T-helper 1 cell treated with Interleukin-12 subunit alpha and Interleukin-12 subunit beta and Interleukin-4 antibody, amounts not matched to agents 30 μg/mL and 1 μg/mL, for 36 hours (primary cell): ENCODE measurements at regions not wholly inside any gene's neighbourhood (a gene's known extent, or its start where the extent isn't known, plus 50 kb on each side); places are given as distances from the start of the nearest gene placed in this dataset.
"Not testable (repeated sequence)": the region's sequence is repeated elsewhere in the genome, so short reads cannot be mapped to it uniquely, and the experiment has no call there.

Experiments used
- H3K27ac Mint-ChIP-seq: one replicate; pipeline ENCODE4 v1.8.0; 2021; ENCODE audit warnings: mild to moderate bottlenecking, mixed read lengths
- H3K27me3 Mint-ChIP-seq: one replicate; pipeline ENCODE4 v1.8.0; 2021; ENCODE audit warnings: low read depth, mixed read lengths
- H3K36me3 Mint-ChIP-seq: one replicate; pipeline ENCODE4 v1.8.0; 2021; ENCODE audit warnings: low read depth, mixed read lengths
- H3K4me1 Mint-ChIP-seq: one replicate; pipeline ENCODE4 v1.8.0; 2021; ENCODE audit warnings: low read depth, mixed read lengths
- H3K4me3 Mint-ChIP-seq: one replicate; pipeline ENCODE4 v1.8.0; 2021; ENCODE audit warnings: mild to moderate bottlenecking, moderate library complexity, mixed read lengths
- H3K9me3 Mint-ChIP-seq: one replicate; pipeline ENCODE4 v1.8.0; 2021; ENCODE audit warnings: mixed read lengths

GRCh38 chr12:75854681-75855309 lies 176.8 kb downstream of the PHLDA1 start:
- no peaks in the 10 kb centered on the region for H3K9me3 Mint-ChIP-seq
- no peak overlapping the region for H3K27ac Mint-ChIP-seq
- H3K27me3 Mint-ChIP-seq: peaks cover 22% of the 10 kb centered on the region
- no peak overlapping the region for H3K4me3 Mint-ChIP-seq
- H3K4me1 Mint-ChIP-seq: no peaks in the 10 kb centered on the region
- H3K36me3 Mint-ChIP-seq: no peaks in the 10 kb centered on the region

DNA sequence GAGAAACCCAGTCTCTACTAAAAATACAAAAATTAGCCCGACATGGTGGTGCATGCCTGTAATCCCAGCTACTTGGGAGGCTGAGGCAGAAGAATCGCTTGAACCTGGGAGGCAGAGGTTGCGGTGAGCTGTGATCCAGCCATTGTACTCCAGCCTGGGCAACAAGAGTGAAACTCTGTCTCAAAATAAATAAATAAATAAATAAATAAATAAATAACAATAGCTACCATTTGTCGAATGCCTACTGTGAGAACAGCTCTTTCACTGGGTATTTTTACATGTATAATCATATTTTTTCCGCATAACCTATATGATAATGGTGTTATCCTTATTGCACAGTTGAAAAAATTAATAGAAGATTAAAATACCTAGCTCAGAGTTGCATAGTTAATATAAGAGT lies 177.4 kb downstream of the PHLDA1 start:
- not testable (repeated sequence) for H3K27ac Mint-ChIP-seq, H3K4me1 Mint-ChIP-seq, H3K9me3 Mint-ChIP-seq, H3K36me3 Mint-ChIP-seq, H3K4me3 Mint-ChIP-seq
- peaks cover 22% of the 10 kb centered on the region for H3K27me3 Mint-ChIP-seq

DNA sequence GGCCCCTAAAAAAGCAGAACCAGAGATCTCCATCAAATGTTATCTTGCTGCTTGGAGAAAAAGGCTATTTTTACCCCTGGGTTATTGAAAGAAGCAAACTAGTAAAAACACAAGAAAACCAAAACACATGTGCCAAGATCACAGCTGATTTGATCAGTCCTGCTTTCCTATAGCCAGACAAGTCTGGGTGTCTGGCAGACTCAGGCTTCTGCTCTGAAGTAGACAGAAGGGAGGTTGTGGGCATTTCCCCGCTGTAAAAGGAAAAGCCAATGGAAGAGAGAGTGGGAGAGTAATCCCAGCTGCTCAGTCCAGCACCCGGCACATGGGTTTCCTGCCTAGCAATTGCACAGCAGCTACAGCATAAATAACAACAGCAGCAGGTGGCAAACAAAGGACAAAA lies 177.9 kb downstream of the PHLDA1 start:
- no peaks in the 10 kb centered on the region for H3K36me3 Mint-ChIP-seq
- peaks cover 22% of the 10 kb centered on the region for H3K27me3 Mint-ChIP-seq
- H3K4me3 Mint-ChIP-seq: no peak overlapping the region
- no peaks in the 10 kb centered on the region for H3K9me3 Mint-ChIP-seq
- H3K27ac Mint-ChIP-seq: no peak overlapping the region
- no peaks in the 10 kb centered on the region for H3K4me1 Mint-ChIP-seq

DNA sequence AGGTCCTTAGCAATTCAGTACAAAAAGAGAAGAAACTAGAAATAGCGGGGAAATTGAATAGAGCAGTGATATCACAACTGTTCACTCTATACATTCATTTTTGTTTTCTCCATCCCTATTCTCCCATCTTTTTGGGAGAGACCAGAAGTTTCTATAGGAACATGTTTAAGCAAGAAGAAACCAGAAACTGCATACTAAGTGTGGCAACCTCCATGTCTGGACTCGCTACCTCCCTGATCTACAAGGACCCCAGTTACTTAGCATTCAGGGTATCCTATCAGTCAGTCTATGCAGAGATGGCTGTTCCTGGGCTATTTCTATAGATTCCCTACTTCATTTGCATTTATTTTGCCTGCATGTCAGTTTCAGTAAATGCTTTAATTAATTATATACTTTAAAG lies 178.6 kb downstream of the PHLDA1 start:
- Mint-ChIP-seq H3K4me3 (no peak overlapping the region), H3K4me1 (no peaks in the 10 kb centered on the region), H3K9me3 (no peaks in the 10 kb centered on the region), H3K27ac (no peak overlapping the region), H3K27me3 (peaks cover 22% of the 10 kb centered on the region), H3K36me3 (no peaks in the 10 kb centered on the region)

DNA sequence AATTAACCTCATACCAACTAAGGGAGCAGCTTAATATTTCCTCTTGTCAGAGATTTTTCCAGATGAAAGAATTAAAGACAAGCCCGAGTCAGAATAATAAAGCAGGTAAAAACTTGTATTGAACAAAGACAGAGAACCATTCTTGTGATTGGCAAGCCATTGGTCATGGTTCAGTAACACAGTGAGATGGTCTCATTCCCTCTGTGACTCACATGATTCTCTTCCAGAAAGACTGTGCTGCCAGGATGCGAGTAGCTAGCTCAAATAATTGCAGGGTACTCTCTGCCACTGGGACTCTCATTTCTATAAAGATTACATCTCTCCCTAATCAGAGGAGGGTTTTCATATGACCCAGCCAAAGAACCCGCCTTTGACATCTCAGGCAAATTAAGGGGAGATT lies 179.4 kb downstream of the PHLDA1 start:
- Mint-ChIP-seq H3K36me3 (no peaks in the 10 kb centered on the region), H3K27ac (no peak overlapping the region), H3K27me3 (peaks cover 22% of the 10 kb centered on the region), H3K4me1 (no peaks in the 10 kb centered on the region), H3K4me3 (no peak overlapping the region), H3K9me3 (no peaks in the 10 kb centered on the region)

GRCh38 chr12:75850721-75851462 lies 180.7 kb downstream of the PHLDA1 start:
- H3K36me3 Mint-ChIP-seq: no peaks in the 10 kb centered on the region
- H3K27me3 Mint-ChIP-seq: peaks cover 22% of the 10 kb centered on the region
- H3K9me3 Mint-ChIP-seq: peaks cover 4% of the 10 kb centered on the region
- H3K4me3 Mint-ChIP-seq: no peak overlapping the region
- no peak overlapping the region for H3K27ac Mint-ChIP-seq
- H3K4me1 Mint-ChIP-seq: no peaks in the 10 kb centered on the region

DNA sequence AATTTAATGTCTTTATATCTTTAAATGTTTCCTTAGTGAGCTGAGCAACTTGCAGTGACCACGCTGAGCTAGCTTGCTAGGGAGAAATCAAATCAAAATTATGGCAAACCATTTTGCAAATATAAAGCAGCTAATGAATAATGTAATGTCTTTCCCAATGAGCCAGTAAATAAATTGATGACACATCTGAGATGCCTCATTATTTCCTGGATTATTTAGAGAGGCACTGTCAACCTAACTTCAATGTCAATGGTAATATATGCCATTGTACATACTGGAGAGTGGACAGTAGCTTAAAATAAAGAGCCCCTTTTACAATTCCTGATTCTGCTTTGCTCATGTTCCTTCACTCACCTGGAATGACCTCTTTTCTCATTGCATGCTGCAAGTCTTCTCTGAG lies 182.6 kb downstream of the PHLDA1 start:
- H3K27me3 Mint-ChIP-seq: peaks cover 15% of the 10 kb centered on the region
- H3K9me3 Mint-ChIP-seq: peaks cover 4% of the 10 kb centered on the region
- no peaks in the 10 kb centered on the region for H3K4me1 Mint-ChIP-seq
- no peak overlapping the region for H3K27ac Mint-ChIP-seq
- H3K36me3 Mint-ChIP-seq: no peaks in the 10 kb centered on the region
- H3K4me3 Mint-ChIP-seq: no peak overlapping the region

DNA sequence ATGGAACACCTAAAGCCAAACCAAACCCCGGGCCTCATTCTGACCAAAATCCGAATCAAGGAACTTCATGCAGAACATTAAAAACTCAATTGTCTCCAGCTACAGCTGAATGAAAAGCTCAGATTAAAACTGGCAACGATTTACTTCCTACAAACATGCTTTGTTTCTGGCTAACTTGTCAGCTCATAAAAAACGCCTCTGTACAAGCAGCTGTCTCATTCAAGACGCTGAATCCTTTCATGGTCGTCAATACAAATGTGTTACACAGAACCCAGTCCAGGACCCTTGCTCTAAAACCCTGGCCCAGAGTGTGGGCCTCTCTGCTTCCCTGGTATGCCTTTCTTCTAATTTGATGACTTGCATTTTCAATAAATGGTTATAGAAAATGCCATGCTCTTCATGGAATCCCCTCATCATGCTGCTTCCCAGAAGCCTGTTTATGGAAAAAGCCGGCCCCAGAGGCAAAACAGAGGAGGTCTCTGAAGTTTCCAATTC lies 183.1 kb downstream of the PHLDA1 start:
- Mint-ChIP-seq H3K4me3 (no peak overlapping the region), H3K27me3 (peaks cover 20% of the 10 kb centered on the region), H3K27ac (no peak overlapping the region), H3K36me3 (no peaks in the 10 kb centered on the region), H3K4me1 (no peaks in the 10 kb centered on the region), H3K9me3 (peaks cover 4% of the 10 kb centered on the region)

DNA sequence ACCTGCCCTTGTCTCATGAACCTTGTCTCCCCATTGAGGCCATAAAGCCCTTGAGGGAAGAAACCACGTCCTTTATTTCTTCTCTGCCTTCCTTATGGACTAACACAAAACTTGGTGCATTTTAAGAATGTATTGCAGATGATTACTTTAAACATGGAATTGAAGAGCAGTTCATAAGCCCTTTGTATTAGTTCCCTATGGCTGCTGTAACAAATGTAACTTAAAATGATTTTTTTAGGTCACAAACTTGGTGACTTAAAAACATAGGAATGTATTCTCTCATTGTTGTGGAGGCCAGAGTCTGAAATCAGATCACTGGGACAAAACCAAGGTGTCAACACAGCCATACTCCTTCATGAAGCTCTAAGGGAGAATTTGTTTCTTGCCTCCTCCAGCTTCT lies 185.5 kb downstream of the PHLDA1 start:
- Mint-ChIP-seq H3K27me3 (peaks cover 19% of the 10 kb centered on the region), H3K36me3 (no peaks in the 10 kb centered on the region), H3K4me3 (no peak overlapping the region), H3K4me1 (no peaks in the 10 kb centered on the region), H3K9me3 (peaks cover 4% of the 10 kb centered on the region), H3K27ac (no peak overlapping the region)

GRCh38 chr12:75844985-75845384 lies 186.6 kb downstream of the PHLDA1 start:
- Mint-ChIP-seq H3K27me3 (peaks cover 23% of the 10 kb centered on the region), H3K36me3 (no peaks in the 10 kb centered on the region), H3K4me3 (no peak overlapping the region), H3K9me3 (peaks cover 4% of the 10 kb centered on the region), H3K4me1 (no peaks in the 10 kb centered on the region), H3K27ac (no peak overlapping the region)

DNA sequence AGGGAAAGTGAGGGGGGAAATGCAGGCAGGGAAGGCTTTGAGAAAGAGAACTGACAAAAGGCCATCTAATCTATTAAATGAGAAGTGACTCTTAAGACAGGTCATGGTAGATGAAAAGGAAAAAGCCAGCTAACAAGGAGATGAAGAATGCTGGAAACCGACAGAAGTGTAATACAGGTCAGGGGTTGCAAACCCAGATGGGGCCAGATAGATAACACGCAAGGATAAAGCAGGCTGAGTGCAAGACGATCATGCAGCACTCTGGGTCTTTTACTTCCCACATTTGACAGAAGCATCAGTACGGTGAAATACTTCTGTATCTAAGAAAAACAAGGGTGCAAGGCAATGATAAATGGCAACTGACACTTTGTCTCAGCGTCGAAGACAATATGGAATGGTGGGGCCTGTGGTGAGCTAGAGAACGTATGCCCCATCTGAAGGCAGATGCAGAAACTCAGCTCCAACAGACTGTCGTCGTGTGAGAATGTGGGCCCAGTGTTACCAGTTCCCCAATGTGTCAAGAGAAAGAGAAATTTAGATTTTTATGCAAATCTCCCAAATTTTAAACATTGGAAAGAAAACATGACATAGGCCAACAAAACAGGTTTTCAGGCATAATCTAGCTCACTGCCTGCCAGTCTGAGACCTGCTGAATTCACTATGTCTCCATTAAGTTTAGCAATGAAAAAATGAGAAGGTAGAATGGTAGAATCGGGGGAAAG lies 187.4 kb downstream of the PHLDA1 start:
- Mint-ChIP-seq H3K27ac (no peak overlapping the region), H3K4me1 (no peaks in the 10 kb centered on the region), H3K4me3 (no peak overlapping the region), H3K27me3 (peaks cover 23% of the 10 kb centered on the region), H3K9me3 (peaks cover 4% of the 10 kb centered on the region), H3K36me3 (no peaks in the 10 kb centered on the region)

DNA sequence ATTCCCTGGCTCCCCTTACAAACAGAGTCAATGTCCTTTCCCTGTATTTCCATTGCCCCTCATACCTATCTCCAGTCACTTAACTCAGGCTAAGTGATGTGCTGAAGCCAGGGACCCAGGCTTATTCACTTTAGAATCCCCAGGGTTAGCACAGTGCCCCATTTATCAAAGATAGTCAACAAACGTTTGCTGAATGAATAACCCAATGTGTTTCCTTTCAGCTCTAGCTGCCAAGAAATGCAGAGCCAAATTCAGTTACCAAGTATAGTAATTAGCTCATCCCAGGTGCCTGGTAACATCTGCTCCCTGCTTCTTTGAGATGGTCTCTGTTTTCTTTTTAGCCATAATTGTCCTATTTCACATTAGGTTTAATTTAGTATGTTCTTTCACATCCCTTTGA lies 189.5 kb downstream of the PHLDA1 start:
- no peak overlapping the region for H3K27ac Mint-ChIP-seq
- H3K27me3 Mint-ChIP-seq: peaks cover 23% of the 10 kb centered on the region
- H3K4me3 Mint-ChIP-seq: no peak overlapping the region
- H3K9me3 Mint-ChIP-seq: peaks cover 4% of the 10 kb centered on the region
- H3K36me3 Mint-ChIP-seq: no peaks in the 10 kb centered on the region
- H3K4me1 Mint-ChIP-seq: no peaks in the 10 kb centered on the region

DNA sequence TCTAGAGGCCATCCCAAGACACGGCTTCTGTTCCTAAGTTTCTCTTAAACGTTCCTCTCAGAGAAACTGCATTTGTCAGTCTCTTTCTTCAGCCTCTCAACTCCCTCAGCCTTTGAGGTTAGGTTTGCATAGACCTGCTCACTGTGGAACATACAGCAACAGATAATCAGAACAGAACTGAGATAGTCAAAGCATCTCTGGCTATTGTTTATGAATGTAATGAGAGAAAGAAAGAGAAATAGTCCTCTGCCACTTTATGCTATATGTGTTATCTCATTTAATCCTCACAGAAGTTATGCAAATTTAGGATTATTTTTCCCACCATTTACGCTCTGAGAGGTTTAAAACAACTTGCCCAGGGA lies 190.6 kb downstream of the PHLDA1 start:
- Mint-ChIP-seq H3K9me3 (no peaks in the 10 kb centered on the region), H3K4me3 (no peak overlapping the region), H3K36me3 (no peaks in the 10 kb centered on the region), H3K27me3 (peaks cover 23% of the 10 kb centered on the region), H3K27ac (no peak overlapping the region), H3K4me1 (no peaks in the 10 kb centered on the region)

- peaks cover 23% of the 10 kb centered on the region for H3K27me3 Mint-ChIP-seq
- no peak overlapping the region for H3K27ac Mint-ChIP-seq
- no peaks in the 10 kb centered on the region for H3K36me3 Mint-ChIP-seq
- H3K9me3 Mint-ChIP-seq: no peaks in the 10 kb centered on the region
- no peaks in the 10 kb centered on the region for H3K4me1 Mint-ChIP-seq
- H3K4me3 Mint-ChIP-seq: no peak overlapping the region
Measured at GRCh38 chr12:75838309-75838708, 193.3 kb downstream of the PHLDA1 start.

DNA sequence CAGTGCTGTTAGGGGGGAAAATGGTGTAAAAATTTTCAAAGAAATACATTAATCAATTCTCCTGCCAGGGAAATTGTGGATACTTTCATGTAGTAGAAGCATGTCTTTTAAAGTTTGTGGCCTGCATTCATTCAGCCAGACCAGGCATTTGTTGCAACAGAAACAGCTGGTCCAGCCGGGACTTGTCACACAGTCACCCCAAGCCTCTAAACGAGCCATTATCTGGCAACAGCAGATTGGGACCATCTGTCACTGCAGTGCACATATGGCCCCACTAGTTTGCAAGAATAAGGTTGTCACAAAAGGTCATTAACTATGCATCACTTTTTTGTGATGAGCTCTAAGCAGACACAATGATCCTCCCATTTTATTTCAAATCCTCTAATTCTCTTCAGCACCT lies 193.9 kb downstream of the PHLDA1 start:
- H3K27me3 Mint-ChIP-seq: peaks cover 23% of the 10 kb centered on the region
- no peaks in the 10 kb centered on the region for H3K36me3 Mint-ChIP-seq
- H3K4me1 Mint-ChIP-seq: no peaks in the 10 kb centered on the region
- H3K27ac Mint-ChIP-seq: no peak overlapping the region
- no peak overlapping the region for H3K4me3 Mint-ChIP-seq
- no peaks in the 10 kb centered on the region for H3K9me3 Mint-ChIP-seq
